ENCODE measurements at regions not wholly inside any gene's neighbourhood (a gene's known extent, or its start where the extent isn't known, plus 50 kb on each side); places are given as distances from the start of the nearest gene placed in this dataset.

- TF ChIP-seq, protein P1, sequence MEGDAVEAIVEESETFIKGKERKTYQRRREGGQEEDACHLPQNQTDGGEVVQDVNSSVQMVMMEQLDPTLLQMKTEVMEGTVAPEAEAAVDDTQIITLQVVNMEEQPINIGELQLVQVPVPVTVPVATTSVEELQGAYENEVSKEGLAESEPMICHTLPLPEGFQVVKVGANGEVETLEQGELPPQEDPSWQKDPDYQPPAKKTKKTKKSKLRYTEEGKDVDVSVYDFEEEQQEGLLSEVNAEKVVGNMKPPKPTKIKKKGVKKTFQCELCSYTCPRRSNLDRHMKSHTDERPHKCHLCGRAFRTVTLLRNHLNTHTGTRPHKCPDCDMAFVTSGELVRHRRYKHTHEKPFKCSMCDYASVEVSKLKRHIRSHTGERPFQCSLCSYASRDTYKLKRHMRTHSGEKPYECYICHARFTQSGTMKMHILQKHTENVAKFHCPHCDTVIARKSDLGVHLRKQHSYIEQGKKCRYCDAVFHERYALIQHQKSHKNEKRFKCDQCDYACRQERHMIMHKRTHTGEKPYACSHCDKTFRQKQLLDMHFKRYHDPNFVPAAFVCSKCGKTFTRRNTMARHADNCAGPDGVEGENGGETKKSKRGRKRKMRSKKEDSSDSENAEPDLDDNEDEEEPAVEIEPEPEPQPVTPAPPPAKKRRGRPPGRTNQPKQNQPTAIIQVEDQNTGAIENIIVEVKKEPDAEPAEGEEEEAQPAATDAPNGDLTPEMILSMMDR (IDR thresholded peaks at IDR 0.05; ENCODE audit: low read depth, low read length, poor library complexity, severe bottlenecking), result no peak
- no peak for TF ChIP-seq EZH2phosphoT487 (IDR thresholded peaks at IDR 0.05; ENCODE audit: borderline replicate concordance, low read length)
Observed at GRCh38 chr2:34848691-34849090, 1249.6 kb upstream of the FAM98A start.
